GM12878 (cell line): ENCODE measurements at regions not wholly inside any gene's neighbourhood (a gene's known extent, or its start where the extent isn't known, plus 50 kb on each side); places are given as distances from the start of the nearest gene placed in this dataset.

ENCODE experiments used
- ATAC-seq: fragments of 200-7000 bp; cut with Tn5 transposase; 3 replicates; pipeline ENCODE4 v1.9.1; 2020; ENCODE audit warnings: mild to moderate bottlenecking, moderate library complexity
- BruUV-seq: library from RNA; stranded (reverse); fragments of 400-500 nt; replicated peaks from 2 replicates; lab custom pipeline; 2021; lab: Mats Ljungman, UMichigan
- CTCF ChIA-PET: fragments of 300-600 bp; sonication (Branson Sonifier 250); formaldehyde crosslinking; extraction: SDS; loops from one replicate; lab custom pipeline; 2021; ENCODE audit warnings: inconsistent platforms; lab: Yijun Ruan, JAX
- POLR2A ChIA-PET: fragments of 350-600 bp; formaldehyde crosslinking; extraction: SDS; loops from one replicate; lab custom pipeline; 2021; ENCODE audit warnings: inconsistent platforms; lab: Charles Lee
- RAD21 ChIA-PET: fragments of 300-600 bp; sonication (Branson Sonifier 250); formaldehyde crosslinking; loops from one replicate; lab custom pipeline; 2023; ENCODE audit warnings: antibody characterized with exemption; ENCODE audit not compliant: unreplicated experiment; lab: Charles Lee
- SMC1A ChIA-PET: fragments of 300-600 bp; sonication (Branson Sonifier 250); formaldehyde crosslinking; loops from one replicate; lab custom pipeline; 2023; ENCODE audit not compliant: unreplicated experiment, uncharacterized antibody; lab: Charles Lee
- DNase-seq: peaks from one replicate; pipeline ENCODE4 v3.0.0-alpha.2; 2011; ENCODE audit warnings: low read depth, low spot score
- FAIRE-seq: peaks from 3 replicates; lab custom pipeline; 2011; peaks lifted over from hg19 to GRCh38; lab: Jason Lieb, UNC
- H2AFZ ChIP-seq: 2 replicates; pipeline ENCODE4 v1.6.0; 2011; ENCODE audit warnings: low read depth, low read length, control low read depth; ENCODE audit not compliant: control insufficient read depth
- H3K27ac ChIP-seq: 2 replicates; pipeline ENCODE4 v1.5.1; 2011; ENCODE audit warnings: control low read depth; ENCODE audit not compliant: control insufficient read depth, insufficient read depth
- H3K27me3 ChIP-seq, 2 experiments: replicated peaks in 1 of 2; 2 replicates each; pipeline versions ENCODE4 v1.6.0 to v1.6.1; 2011; ENCODE audit warnings: low read length in 1 of 2; ENCODE audit not compliant: control insufficient read depth in 2 of 2, insufficient read depth in 2 of 2
- H3K36me3 ChIP-seq, 2 experiments: 2 replicates each; pipeline ENCODE4 v1.5.1; 2011; ENCODE audit warnings: low read length in 1 of 2; ENCODE audit not compliant: control insufficient read depth in 2 of 2, insufficient read depth in 2 of 2
- H3K4me1 ChIP-seq: 2 replicates; pipeline ENCODE4 v1.6.1; 2011; ENCODE audit warnings: mild to moderate bottlenecking, low read length, moderate library complexity, mixed read lengths; ENCODE audit not compliant: control insufficient read depth, insufficient read depth
- H3K4me2 ChIP-seq: 2 replicates; pipeline ENCODE4 v1.6.0; 2011; ENCODE audit warnings: control low read depth; ENCODE audit not compliant: control insufficient read depth, insufficient read depth
- H3K4me3 ChIP-seq: fragments of 200-600 bp; sonication (generic); 2 replicates; pipeline ENCODE4 v1.5.1; 2016
- H3K79me2 ChIP-seq: 2 replicates; pipeline ENCODE4 v1.6.0; 2011; ENCODE audit warnings: low read length; ENCODE audit not compliant: control insufficient read depth, insufficient read depth
- H3K9ac ChIP-seq: 2 replicates; pipeline ENCODE4 v1.8.0; 2011; ENCODE audit warnings: low read length, control low read depth, mixed read lengths; ENCODE audit not compliant: control insufficient read depth, insufficient read depth
- H3K9me3 ChIP-seq: replicated peaks from 3 replicates; pipeline ENCODE4 v1.5.1; 2011; ENCODE audit warnings: mild to moderate bottlenecking, low read length; ENCODE audit not compliant: control insufficient read depth, insufficient read depth
- H4K20me1 ChIP-seq: 2 replicates; pipeline ENCODE4 v1.6.0; 2011; ENCODE audit not compliant: control insufficient read depth, insufficient read depth
- BRCA1 ChIP-seq: IDR thresholded peaks from 2 replicates; pipeline ENCODE4 v1.6.1; 2011; ENCODE audit warnings: low read depth, low read length, improper control_type of control experiment
- KAT2A ChIP-seq: conservative IDR thresholded peaks from 2 replicates; pipeline ENCODE4 v1.6.1; 2011; ENCODE audit warnings: low read depth, low read length; ENCODE audit not compliant: control insufficient read depth
- NFXL1 ChIP-seq: fragments of 450-650 bp; IDR thresholded peaks from 2 replicates; pipeline ENCODE4 v1.6.1; 2017; ENCODE audit warnings: antibody characterized with exemption, mild to moderate bottlenecking, borderline replicate concordance
- POU2F2 ChIP-seq: IDR thresholded peaks from 3 replicates; pipeline ENCODE4 v1.6.1; 2011; ENCODE audit warnings: low read depth, mild to moderate bottlenecking, low read length, borderline replicate concordance
- STAT1 ChIP-seq: fragments of 450-650 bp; conservative IDR thresholded peaks from 2 replicates; pipeline ENCODE4 v1.6.1; 2014; ENCODE audit warnings: antibody characterized with exemption, mild to moderate bottlenecking
- ZBED1 ChIP-seq: IDR thresholded peaks from 2 replicates; pipeline ENCODE4 v1.6.1; 2016; ENCODE audit warnings: borderline replicate concordance
- ZNF207 ChIP-seq: fragments of 450-650 bp; IDR thresholded peaks from 2 replicates; pipeline ENCODE4 v1.6.1; 2014; ENCODE audit warnings: antibody characterized with exemption, mild to moderate bottlenecking, borderline replicate concordance
- ZNF217 ChIP-seq: fragments of 450-650 bp; IDR thresholded peaks from 2 replicates; pipeline ENCODE4 v1.6.1; 2017; ENCODE audit warnings: antibody characterized with exemption, mild to moderate bottlenecking
- WGBS: methylation state at CpG from one replicate; pipeline ENCODE4 v1.1.6; 2016; ENCODE audit warnings: low lambda C conversion rate; ENCODE audit not compliant: insufficient replicate concordance, insufficient coverage; ENCODE audit errors: missing lambda C conversion rate; 5-methylcytosine and 5-hydroxymethylcytosine counted together
- in situ Hi-C: fragments of 300-500 bp; cut with MboI; formaldehyde crosslinking; loops from 9 replicates; pipeline ENCODE4 v1.14.3; 2018; ENCODE audit warnings: mixed read lengths
- intact Hi-C: fragments of 100-400 bp; cut with micrococcal nuclease; formaldehyde crosslinking; loops from one replicate; pipeline ENCODE4 v1.14.2; 2022; ENCODE audit not compliant: unreplicated experiment
- TF ChIP-seq, protein P1 (sequence below): fragments of 150-350 bp; IDR thresholded peaks from 2 replicates; pipeline ENCODE4 v1.6.1; 2014; ENCODE audit warnings: mild to moderate bottlenecking, low read depth, low read length
- TF ChIP-seq, protein P2 (sequence below): IDR thresholded peaks from 2 replicates; pipeline ENCODE4 v1.6.1; 2012; ENCODE audit warnings: low read depth, low read length, improper control_type of control experiment

DNA sequence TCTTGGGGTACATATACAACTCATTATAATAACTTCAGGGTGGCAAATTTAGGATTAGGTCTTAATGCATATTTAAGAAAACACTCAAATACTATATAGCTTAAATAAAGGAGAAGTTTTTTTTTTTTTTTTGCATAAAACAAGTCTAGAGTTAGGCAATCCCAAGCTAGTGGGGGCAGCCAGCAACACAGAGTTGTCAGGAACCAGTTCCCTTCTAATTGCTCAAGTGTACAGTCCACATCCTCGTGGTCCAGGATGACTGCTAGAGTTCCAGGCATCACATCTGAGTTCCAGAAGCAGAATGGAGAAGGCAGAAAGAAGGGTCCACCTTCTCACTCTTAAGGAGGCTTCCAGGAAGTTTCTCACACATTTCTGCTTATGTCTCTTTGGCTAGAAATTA is 261.9 kb upstream of the PLET1 start:
- WGBS, result 0% methylated on average over 1 of the region's 1 CpG
- Histone ChIP-seq H3K4me3 (no peak overlapping the region), H3K27ac (no peak overlapping the region), H3K36me3 (no peaks in the 10 kb centered on the region), H3K79me2 (no peaks in the 10 kb centered on the region), H3K4me2 (no peak overlapping the region), H3K9me3 (no peaks in the 10 kb centered on the region), H3K4me1 (peaks cover 13% of the 10 kb centered on the region), H2AFZ (no peak overlapping the region), H3K27me3 (peaks cover 0 to 3% of the 10 kb centered on the region in 2 experiments; a peak in 2 of 4 replicates), H3K9ac (no peak overlapping the region), H4K20me1 (no peaks in the 10 kb centered on the region)
- ChIA-PET CTCF (interaction anchor here (0.7 kb wide), 1 partner anchor 78 kb away, joined by 3 read pairs; no protein-coding TSS in a partner anchor), POLR2A (no interaction called here), RAD21 (no interaction called here), SMC1A (interaction anchor here (1.0 to 1.5 kb wide), 2 partner anchors 12 to 14 kb away, joined by 3 to 4 read pairs; no protein-coding TSS in a partner anchor)
- no peak for TF ChIP-seq ZNF207
- no peak for TF ChIP-seq POU2F2
- no peak for TF ChIP-seq NFXL1
- no peak for TF ChIP-seq ZNF217
- TF ChIP-seq, protein P1, sequence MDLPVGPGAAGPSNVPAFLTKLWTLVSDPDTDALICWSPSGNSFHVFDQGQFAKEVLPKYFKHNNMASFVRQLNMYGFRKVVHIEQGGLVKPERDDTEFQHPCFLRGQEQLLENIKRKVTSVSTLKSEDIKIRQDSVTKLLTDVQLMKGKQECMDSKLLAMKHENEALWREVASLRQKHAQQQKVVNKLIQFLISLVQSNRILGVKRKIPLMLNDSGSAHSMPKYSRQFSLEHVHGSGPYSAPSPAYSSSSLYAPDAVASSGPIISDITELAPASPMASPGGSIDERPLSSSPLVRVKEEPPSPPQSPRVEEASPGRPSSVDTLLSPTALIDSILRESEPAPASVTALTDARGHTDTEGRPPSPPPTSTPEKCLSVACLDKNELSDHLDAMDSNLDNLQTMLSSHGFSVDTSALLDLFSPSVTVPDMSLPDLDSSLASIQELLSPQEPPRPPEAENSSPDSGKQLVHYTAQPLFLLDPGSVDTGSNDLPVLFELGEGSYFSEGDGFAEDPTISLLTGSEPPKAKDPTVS, result no peak
- TF ChIP-seq ZBED1, result no peak
- TF ChIP-seq BRCA1, result no peak
- TF ChIP-seq KAT2A, result no peak
- no peak for TF ChIP-seq STAT1
- TF ChIP-seq, protein P2, sequence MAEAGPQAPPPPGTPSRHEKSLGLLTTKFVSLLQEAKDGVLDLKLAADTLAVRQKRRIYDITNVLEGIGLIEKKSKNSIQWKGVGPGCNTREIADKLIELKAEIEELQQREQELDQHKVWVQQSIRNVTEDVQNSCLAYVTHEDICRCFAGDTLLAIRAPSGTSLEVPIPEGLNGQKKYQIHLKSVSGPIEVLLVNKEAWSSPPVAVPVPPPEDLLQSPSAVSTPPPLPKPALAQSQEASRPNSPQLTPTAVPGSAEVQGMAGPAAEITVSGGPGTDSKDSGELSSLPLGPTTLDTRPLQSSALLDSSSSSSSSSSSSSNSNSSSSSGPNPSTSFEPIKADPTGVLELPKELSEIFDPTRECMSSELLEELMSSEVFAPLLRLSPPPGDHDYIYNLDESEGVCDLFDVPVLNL, result no peak
- BruUV-seq, result no TSS peak
- intact Hi-C loops, result no loop called here
- DNase-seq (no peak), FAIRE-seq (no peak), ATAC-seq (no peak)
- in situ Hi-C loops, result no loop called here
